ENCODE measurements at regions not wholly inside any gene's neighbourhood (a gene's known extent, or its start where the extent isn't known, plus 50 kb on each side); places are given as distances from the start of the nearest gene placed in this dataset.
"Not testable (repeated sequence)": the region's sequence is repeated elsewhere in the genome, so short reads cannot be mapped to it uniquely, and the experiment has no call there.

- no peaks in the 10 kb centered on the region for H3K36me3 Mint-ChIP-seq (ENCODE audit: insufficient read depth, unreplicated experiment)
- H3K27me3 Mint-ChIP-seq (ENCODE audit: unreplicated experiment): no peaks in the 10 kb centered on the region
- no peak overlapping the region for H3K4me3 Mint-ChIP-seq (ENCODE audit: low read depth, unreplicated experiment)
- no peak for DNase-seq
- CTCF ChIA-PET: no interaction called here
- no peak for TF ChIP-seq CTCF (IDR thresholded peaks at IDR 0.05; ENCODE audit: unreplicated experiment)
- H3K9me3 Mint-ChIP-seq (ENCODE audit: low read depth, unreplicated experiment): peaks cover 25% of the 10 kb centered on the region
- intact Hi-C loops (cut with micrococcal nuclease; ENCODE audit: unreplicated experiment): no loop called here
- H3K27ac Mint-ChIP-seq (ENCODE audit: unreplicated experiment): no peak overlapping the region
- H3K4me1 Mint-ChIP-seq (ENCODE audit: low read depth, unreplicated experiment): no peaks in the 10 kb centered on the region
- BruUV-seq (replicated peaks): no TSS peak
Measured at GRCh38 chr14:46136456-46136855, 515.1 kb downstream of the RPL10L start.

- CTCF ChIA-PET: no interaction called here
- intact Hi-C loops (cut with micrococcal nuclease; ENCODE audit: unreplicated experiment): no loop called here
- no TSS peak for BruUV-seq (replicated peaks)
- Mint-ChIP-seq H3K27me3 (ENCODE audit: unreplicated experiment) (no peaks in the 10 kb centered on the region), H3K27ac (ENCODE audit: unreplicated experiment) (no peak overlapping the region), H3K36me3 (ENCODE audit: insufficient read depth, unreplicated experiment) (no peaks in the 10 kb centered on the region), H3K4me1 (ENCODE audit: low read depth, unreplicated experiment) (no peaks in the 10 kb centered on the region), H3K9me3 (ENCODE audit: low read depth, unreplicated experiment) (peaks cover 16% of the 10 kb centered on the region), H3K4me3 (ENCODE audit: low read depth, unreplicated experiment) (no peak overlapping the region)
- no peak for TF ChIP-seq CTCF (IDR thresholded peaks at IDR 0.05; ENCODE audit: unreplicated experiment)
- DNase-seq: no peak
Measured at GRCh38 chr14:46108228-46108627, 543.4 kb downstream of the RPL10L start.

GRCh38 chr14:46100901-46101300 lies 550.7 kb downstream of the RPL10L start:
- H3K27me3 Mint-ChIP-seq (ENCODE audit: unreplicated experiment); H3K36me3 Mint-ChIP-seq (ENCODE audit: insufficient read depth, unreplicated experiment); H3K27ac Mint-ChIP-seq (ENCODE audit: unreplicated experiment); CTCF ChIA-PET; DNase-seq; intact Hi-C loops (cut with micrococcal nuclease; ENCODE audit: unreplicated experiment); H3K4me1 Mint-ChIP-seq (ENCODE audit: low read depth, unreplicated experiment); H3K9me3 Mint-ChIP-seq (ENCODE audit: low read depth, unreplicated experiment); BruUV-seq (replicated peaks); H3K4me3 Mint-ChIP-seq (ENCODE audit: low read depth, unreplicated experiment): not testable (repeated sequence)

GRCh38 chr14:46091819-46092218 lies 559.8 kb downstream of the RPL10L start:
- TF ChIP-seq CTCF (IDR thresholded peaks at IDR 0.05; ENCODE audit: unreplicated experiment): no peak

GRCh38 chr14:46087604-46088003 lies 564.0 kb downstream of the RPL10L start:
- intact Hi-C loops (cut with micrococcal nuclease; ENCODE audit: unreplicated experiment): no loop called here

More at GRCh38 chr14:46091819-46092218, 559.8 kb downstream of the RPL10L start:
- no peaks in the 10 kb centered on the region for H3K36me3 Mint-ChIP-seq (ENCODE audit: insufficient read depth, unreplicated experiment)
- BruUV-seq (replicated peaks): no TSS peak
- H3K4me1 Mint-ChIP-seq (ENCODE audit: low read depth, unreplicated experiment): no peaks in the 10 kb centered on the region
- intact Hi-C loops (cut with micrococcal nuclease; ENCODE audit: unreplicated experiment): no loop called here
- no peak overlapping the region for H3K4me3 Mint-ChIP-seq (ENCODE audit: low read depth, unreplicated experiment)
- DNase-seq: no peak
- H3K27ac Mint-ChIP-seq (ENCODE audit: unreplicated experiment): no peak overlapping the region
- CTCF ChIA-PET: no interaction called here
- no peaks in the 10 kb centered on the region for H3K27me3 Mint-ChIP-seq (ENCODE audit: unreplicated experiment)
- H3K9me3 Mint-ChIP-seq (ENCODE audit: low read depth, unreplicated experiment): peaks cover 2% of the 10 kb centered on the region

More at GRCh38 chr14:46087604-46088003, 564.0 kb downstream of the RPL10L start:
- no peak overlapping the region for H3K27ac Mint-ChIP-seq (ENCODE audit: unreplicated experiment)
- no peak overlapping the region for H3K4me3 Mint-ChIP-seq (ENCODE audit: low read depth, unreplicated experiment)
- no peaks in the 10 kb centered on the region for H3K36me3 Mint-ChIP-seq (ENCODE audit: insufficient read depth, unreplicated experiment)
- H3K9me3 Mint-ChIP-seq (ENCODE audit: low read depth, unreplicated experiment): peaks cover 5% of the 10 kb centered on the region
- no peak for TF ChIP-seq CTCF (IDR thresholded peaks at IDR 0.05; ENCODE audit: unreplicated experiment)
- no peaks in the 10 kb centered on the region for H3K4me1 Mint-ChIP-seq (ENCODE audit: low read depth, unreplicated experiment)
- no peak for DNase-seq
- CTCF ChIA-PET: no interaction called here
- BruUV-seq (replicated peaks): no TSS peak
- H3K27me3 Mint-ChIP-seq (ENCODE audit: unreplicated experiment): no peaks in the 10 kb centered on the region

Data from Calu3 (cell line).